ENCODE measurements at regions not wholly inside any gene's neighbourhood (a gene's known extent, or its start where the extent isn't known, plus 50 kb on each side); places are given as distances from the start of the nearest gene placed in this dataset.

- Histone ChIP-seq H3K36me3 (no peaks in the 10 kb centered on the region), H3K27me3 (ENCODE audit: low read depth) (no peaks in the 10 kb centered on the region), H3K4me1 (no peaks in the 10 kb centered on the region), H3K27ac (no peak overlapping the region), H3K4me3 (no peak overlapping the region), H3K9me3 (no peaks in the 10 kb centered on the region)
- TF ChIP-seq, protein P1, sequence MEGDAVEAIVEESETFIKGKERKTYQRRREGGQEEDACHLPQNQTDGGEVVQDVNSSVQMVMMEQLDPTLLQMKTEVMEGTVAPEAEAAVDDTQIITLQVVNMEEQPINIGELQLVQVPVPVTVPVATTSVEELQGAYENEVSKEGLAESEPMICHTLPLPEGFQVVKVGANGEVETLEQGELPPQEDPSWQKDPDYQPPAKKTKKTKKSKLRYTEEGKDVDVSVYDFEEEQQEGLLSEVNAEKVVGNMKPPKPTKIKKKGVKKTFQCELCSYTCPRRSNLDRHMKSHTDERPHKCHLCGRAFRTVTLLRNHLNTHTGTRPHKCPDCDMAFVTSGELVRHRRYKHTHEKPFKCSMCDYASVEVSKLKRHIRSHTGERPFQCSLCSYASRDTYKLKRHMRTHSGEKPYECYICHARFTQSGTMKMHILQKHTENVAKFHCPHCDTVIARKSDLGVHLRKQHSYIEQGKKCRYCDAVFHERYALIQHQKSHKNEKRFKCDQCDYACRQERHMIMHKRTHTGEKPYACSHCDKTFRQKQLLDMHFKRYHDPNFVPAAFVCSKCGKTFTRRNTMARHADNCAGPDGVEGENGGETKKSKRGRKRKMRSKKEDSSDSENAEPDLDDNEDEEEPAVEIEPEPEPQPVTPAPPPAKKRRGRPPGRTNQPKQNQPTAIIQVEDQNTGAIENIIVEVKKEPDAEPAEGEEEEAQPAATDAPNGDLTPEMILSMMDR (IDR thresholded peaks at IDR 0.05), result no peak
- no peak for ATAC-seq
- no peak for DNase-seq
- intact Hi-C loops (cut with DNase I), result no loop called here
Measured at GRCh38 chr11:96893988-96894387, 504.2 kb downstream of the JRKL start.

- intact Hi-C loops (cut with DNase I), result no loop called here
Measured at GRCh38 chr11:96894587-96894986, 504.8 kb downstream of the JRKL start.

DNA sequence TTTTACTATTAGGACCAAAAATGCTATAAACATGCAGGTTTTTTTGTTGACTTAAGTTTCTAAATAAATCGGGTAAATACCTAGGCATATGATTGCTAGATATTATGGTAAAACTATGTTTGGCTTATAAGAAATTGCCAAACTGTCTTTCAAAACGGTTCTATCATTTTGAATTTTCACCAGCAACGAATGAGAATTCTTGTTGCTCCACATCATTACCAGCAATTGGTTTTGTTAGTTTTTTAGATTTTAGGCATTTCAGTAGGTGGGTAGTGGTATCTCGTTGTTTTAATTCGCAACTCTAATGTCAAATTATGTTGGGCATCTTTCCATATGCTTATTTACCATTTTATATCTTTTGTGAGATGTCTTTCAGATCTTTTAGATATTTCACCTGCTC lies 510.2 kb downstream of the JRKL start:
- Histone ChIP-seq H3K4me3 (no peak overlapping the region), H3K4me1 (no peaks in the 10 kb centered on the region), H3K9me3 (no peaks in the 10 kb centered on the region), H3K27me3 (ENCODE audit: low read depth) (no peaks in the 10 kb centered on the region), H3K36me3 (no peaks in the 10 kb centered on the region), H3K27ac (no peak overlapping the region)
- DNase-seq (no peak), ATAC-seq (no peak)
- intact Hi-C loops (cut with DNase I), result no loop called here
- TF ChIP-seq, protein P1 (IDR thresholded peaks at IDR 0.05), result no peak

More at GRCh38 chr11:96894587-96894986, 504.8 kb downstream of the JRKL start:
- H3K4me1 ChIP-seq, result no peaks in the 10 kb centered on the region
- ATAC-seq (no peak), DNase-seq (no peak)
- no peak overlapping the region for H3K4me3 ChIP-seq
- H3K27ac ChIP-seq, result no peak overlapping the region
- no peaks in the 10 kb centered on the region for H3K9me3 ChIP-seq
- H3K27me3 ChIP-seq (ENCODE audit: low read depth), result no peaks in the 10 kb centered on the region
- TF ChIP-seq, protein P1 (IDR thresholded peaks at IDR 0.05), result no peak
- H3K36me3 ChIP-seq, result no peaks in the 10 kb centered on the region

DNA sequence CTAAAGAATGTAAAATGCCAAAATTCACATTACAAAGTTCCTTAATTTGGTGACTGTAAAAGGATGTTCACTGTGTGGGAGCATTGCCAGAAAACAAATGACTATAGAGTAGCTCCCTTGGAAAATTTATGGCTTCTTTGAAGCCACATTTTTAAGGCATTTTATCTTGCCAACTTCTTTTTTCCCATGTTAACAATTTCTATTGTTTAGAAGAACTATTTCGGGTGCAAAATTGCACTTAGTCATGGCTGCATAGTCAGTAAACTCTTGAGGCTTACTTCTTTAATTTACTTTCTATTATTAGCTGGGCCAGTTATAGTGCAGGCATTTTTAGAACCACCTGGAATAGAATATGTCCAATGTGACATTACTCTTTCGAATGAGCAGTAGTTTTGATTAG lies 515.3 kb downstream of the JRKL start:
- H3K36me3 ChIP-seq, result no peaks in the 10 kb centered on the region
- no peaks in the 10 kb centered on the region for H3K9me3 ChIP-seq
- no peak overlapping the region for H3K4me3 ChIP-seq
- no peak overlapping the region for H3K27ac ChIP-seq
- DNase-seq (no peak), ATAC-seq (no peak)
- TF ChIP-seq, protein P1 (IDR thresholded peaks at IDR 0.05), result no peak
- no peaks in the 10 kb centered on the region for H3K4me1 ChIP-seq
- H3K27me3 ChIP-seq (ENCODE audit: low read depth), result no peaks in the 10 kb centered on the region
- intact Hi-C loops (cut with DNase I), result no loop called here

DNA sequence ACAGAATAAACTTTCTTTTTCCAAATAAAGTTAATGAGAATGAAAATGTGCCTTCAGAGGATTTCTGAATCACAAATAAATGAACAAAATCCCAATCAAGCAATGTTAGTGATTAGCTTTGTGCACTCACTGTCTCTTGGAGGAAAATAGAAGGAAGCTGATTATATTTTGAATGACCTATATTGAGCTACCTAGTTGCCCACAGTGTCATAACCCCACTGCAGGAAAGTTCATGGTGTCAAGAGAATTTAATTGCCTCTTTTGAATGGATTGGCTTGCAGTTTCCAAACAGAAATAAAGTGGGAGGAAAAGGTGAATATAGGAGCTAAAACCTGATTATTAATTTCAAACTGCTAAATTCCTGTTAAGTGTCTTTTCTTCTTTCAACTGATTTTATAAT lies 515.9 kb downstream of the JRKL start:
- ATAC-seq, result no peak
- TF ChIP-seq, protein P1 (IDR thresholded peaks at IDR 0.05), result no peak
- intact Hi-C loops (cut with DNase I), result no loop called here
- H3K27ac ChIP-seq, result no peak overlapping the region
- no peak overlapping the region for H3K4me3 ChIP-seq
- H3K9me3 ChIP-seq, result no peaks in the 10 kb centered on the region
- no peaks in the 10 kb centered on the region for H3K36me3 ChIP-seq
- no peaks in the 10 kb centered on the region for H3K27me3 ChIP-seq (ENCODE audit: low read depth)
- DNase-seq, result no peak
- no peaks in the 10 kb centered on the region for H3K4me1 ChIP-seq

DNA sequence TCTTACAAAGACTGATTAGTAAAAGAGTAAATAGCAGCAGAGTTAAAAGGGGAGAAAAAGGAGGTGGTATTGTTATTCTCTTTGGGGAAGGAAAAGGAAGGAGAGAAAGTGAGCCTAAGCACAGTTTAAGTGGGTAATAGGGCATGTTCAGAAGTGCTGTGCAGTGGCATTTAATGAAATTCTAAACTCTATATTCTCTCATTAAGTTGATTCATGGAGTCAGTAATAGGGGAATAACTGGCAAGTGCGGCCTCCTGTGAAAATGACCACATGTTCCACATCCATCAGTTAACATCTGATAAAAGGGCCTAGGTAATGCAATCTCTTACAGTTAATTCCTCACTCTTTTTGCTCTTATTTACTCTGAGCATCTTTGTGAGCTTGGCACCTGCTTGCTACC lies 516.7 kb downstream of the JRKL start:
- intact Hi-C loops (cut with DNase I), result no loop called here
- TF ChIP-seq, protein P1 (IDR thresholded peaks at IDR 0.05), result no peak
- Histone ChIP-seq H3K4me1 (no peaks in the 10 kb centered on the region), H3K27me3 (ENCODE audit: low read depth) (no peaks in the 10 kb centered on the region), H3K27ac (no peak overlapping the region), H3K36me3 (no peaks in the 10 kb centered on the region), H3K4me3 (no peak overlapping the region), H3K9me3 (no peaks in the 10 kb centered on the region)
- DNase-seq (no peak), ATAC-seq (no peak)
